Astrocyte (in vitro differentiated cells and primary cell): ENCODE measurements at regions not wholly inside any gene's neighbourhood (a gene's known extent, or its start where the extent isn't known, plus 50 kb on each side); places are given as distances from the start of the nearest gene placed in this dataset.

Experiments used
- DNase-seq: peaks from one replicate; pipeline ENCODE4 v3.0.0-alpha.2; 2010; ENCODE audit warnings: low read depth
- FAIRE-seq: peaks from 2 replicates; lab custom pipeline; 2011; peaks lifted over from hg19 to GRCh38; lab: Jason Lieb, UNC
- H2AFZ ChIP-seq: 2 replicates; pipeline ENCODE4 v1.6.0; 2012; ENCODE audit warnings: low read depth, low read length, inconsistent platforms
- H3K27ac ChIP-seq: 2 replicates; pipeline ENCODE4 v1.5.1; 2011; ENCODE audit warnings: low read depth, low read length, inconsistent platforms
- H3K27me3 ChIP-seq: 2 replicates; pipeline ENCODE4 v1.6.0; 2011; ENCODE audit warnings: low read length, inconsistent platforms; ENCODE audit not compliant: insufficient read depth
- H3K36me3 ChIP-seq: 2 replicates; pipeline ENCODE4 v1.5.1; 2011; ENCODE audit warnings: low read length, inconsistent platforms; ENCODE audit not compliant: insufficient read depth
- H3K4me1 ChIP-seq: 2 replicates; pipeline ENCODE4 v1.5.1; 2011; ENCODE audit warnings: low read length, inconsistent platforms; ENCODE audit not compliant: insufficient read depth
- H3K4me2 ChIP-seq: 2 replicates; pipeline ENCODE4 v1.6.0; 2012; ENCODE audit warnings: low read length, inconsistent platforms
- H3K4me3 ChIP-seq: 2 replicates; pipeline ENCODE4 v1.5.1; 2011; ENCODE audit warnings: low read depth, mild to moderate bottlenecking, low read length, inconsistent platforms; ENCODE audit not compliant: insufficient read depth
- H3K79me2 ChIP-seq: 2 replicates; pipeline ENCODE4 v1.6.0; 2012; ENCODE audit warnings: mild to moderate bottlenecking, low read length, inconsistent platforms; ENCODE audit not compliant: insufficient read depth
- H3K9ac ChIP-seq: 2 replicates; pipeline ENCODE4 v1.6.0; 2012; ENCODE audit warnings: mild to moderate bottlenecking, low read length, inconsistent platforms
- H3K9me3 ChIP-seq: 2 replicates; pipeline ENCODE4 v1.5.1; 2012; ENCODE audit warnings: low read depth, mild to moderate bottlenecking, low read length, inconsistent platforms; ENCODE audit not compliant: insufficient read depth
- H4K20me1 ChIP-seq: 2 replicates; pipeline ENCODE4 v1.6.0; 2012; ENCODE audit warnings: low read length, inconsistent platforms; ENCODE audit not compliant: insufficient read depth
- H3K27ac Mint-ChIP-seq: one replicate; pipeline ENCODE4 v1.8.0; 2021; ENCODE audit warnings: mild to moderate bottlenecking, mixed read lengths; ENCODE audit not compliant: unreplicated experiment
- H3K27me3 Mint-ChIP-seq: one replicate; pipeline ENCODE4 v1.8.0; 2021; ENCODE audit warnings: low read depth, mixed read lengths; ENCODE audit not compliant: unreplicated experiment
- H3K36me3 Mint-ChIP-seq: one replicate; pipeline ENCODE4 v1.8.0; 2021; ENCODE audit warnings: low read depth, mixed read lengths; ENCODE audit not compliant: unreplicated experiment
- H3K4me1 Mint-ChIP-seq: one replicate; pipeline ENCODE4 v1.8.0; 2021; ENCODE audit warnings: low read depth, mixed read lengths; ENCODE audit not compliant: unreplicated experiment
- H3K4me3 Mint-ChIP-seq: one replicate; pipeline ENCODE4 v1.8.0; 2021; ENCODE audit warnings: mild to moderate bottlenecking, moderate library complexity, mixed read lengths; ENCODE audit not compliant: unreplicated experiment
- H3K9me3 Mint-ChIP-seq: one replicate; pipeline ENCODE4 v1.8.0; 2021; ENCODE audit warnings: mild to moderate bottlenecking, mixed read lengths; ENCODE audit not compliant: unreplicated experiment
- EZH2 ChIP-seq: IDR thresholded peaks from 2 replicates; pipeline ENCODE4 v1.6.1; 2012; ENCODE audit warnings: mild to moderate bottlenecking, low read length, inconsistent platforms; ENCODE audit not compliant: insufficient read depth
- TF ChIP-seq, protein P1 (sequence below): IDR thresholded peaks from 2 replicates; pipeline ENCODE4 v1.5.1; 2011; ENCODE audit warnings: low read depth, mild to moderate bottlenecking, inconsistent platforms, low read length, moderate library complexity; ENCODE audit not compliant: insufficient read depth

DNA sequence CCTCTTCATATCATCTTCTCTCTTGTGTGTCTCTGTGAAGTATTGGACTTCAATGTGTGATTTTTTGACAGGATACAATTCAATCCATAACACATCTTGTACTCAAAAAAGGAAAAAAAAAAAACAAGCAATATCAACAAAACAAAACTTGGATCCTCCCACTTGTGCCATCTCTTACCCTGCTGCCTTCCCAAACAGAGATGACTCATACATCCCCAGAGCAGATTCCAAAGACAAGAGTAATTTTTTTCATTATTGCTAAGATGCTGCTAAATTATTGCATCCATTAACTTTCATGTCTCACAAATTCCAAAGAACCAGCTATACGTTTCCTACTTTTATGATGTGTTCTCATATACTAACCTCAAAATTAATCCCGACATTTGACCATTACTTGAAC is 479.2 kb downstream of the GBA3 start:
- H3K36me3 Mint-ChIP-seq, result no peaks in the 10 kb centered on the region
- H3K9ac ChIP-seq, result no peak overlapping the region
- peak; percentile 14 for DNase-seq
- H3K9me3 ChIP-seq, result no peaks in the 10 kb centered on the region
- H3K79me2 ChIP-seq, result no peaks in the 10 kb centered on the region
- no peak overlapping the region for H2AFZ ChIP-seq
- peaks cover 6% of the 10 kb centered on the region for H3K9me3 Mint-ChIP-seq
- H4K20me1 ChIP-seq, result no peaks in the 10 kb centered on the region
- no peak overlapping the region for H3K27ac ChIP-seq
- peaks cover 13% of the 10 kb centered on the region for H3K4me1 Mint-ChIP-seq
- no peak overlapping the region for H3K4me3 Mint-ChIP-seq
- FAIRE-seq, result no peak
- H3K27ac Mint-ChIP-seq, result no peak overlapping the region
- H3K4me3 ChIP-seq, result no peak overlapping the region
- H3K27me3 Mint-ChIP-seq, result no peaks in the 10 kb centered on the region
- TF ChIP-seq, protein P1, sequence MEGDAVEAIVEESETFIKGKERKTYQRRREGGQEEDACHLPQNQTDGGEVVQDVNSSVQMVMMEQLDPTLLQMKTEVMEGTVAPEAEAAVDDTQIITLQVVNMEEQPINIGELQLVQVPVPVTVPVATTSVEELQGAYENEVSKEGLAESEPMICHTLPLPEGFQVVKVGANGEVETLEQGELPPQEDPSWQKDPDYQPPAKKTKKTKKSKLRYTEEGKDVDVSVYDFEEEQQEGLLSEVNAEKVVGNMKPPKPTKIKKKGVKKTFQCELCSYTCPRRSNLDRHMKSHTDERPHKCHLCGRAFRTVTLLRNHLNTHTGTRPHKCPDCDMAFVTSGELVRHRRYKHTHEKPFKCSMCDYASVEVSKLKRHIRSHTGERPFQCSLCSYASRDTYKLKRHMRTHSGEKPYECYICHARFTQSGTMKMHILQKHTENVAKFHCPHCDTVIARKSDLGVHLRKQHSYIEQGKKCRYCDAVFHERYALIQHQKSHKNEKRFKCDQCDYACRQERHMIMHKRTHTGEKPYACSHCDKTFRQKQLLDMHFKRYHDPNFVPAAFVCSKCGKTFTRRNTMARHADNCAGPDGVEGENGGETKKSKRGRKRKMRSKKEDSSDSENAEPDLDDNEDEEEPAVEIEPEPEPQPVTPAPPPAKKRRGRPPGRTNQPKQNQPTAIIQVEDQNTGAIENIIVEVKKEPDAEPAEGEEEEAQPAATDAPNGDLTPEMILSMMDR, result no peak
- no peak for TF ChIP-seq EZH2
- H3K4me1 ChIP-seq, result no peaks in the 10 kb centered on the region
- H3K4me2 ChIP-seq, result no peak overlapping the region
- H3K27me3 ChIP-seq, result no peaks in the 10 kb centered on the region
- no peaks in the 10 kb centered on the region for H3K36me3 ChIP-seq

DNA sequence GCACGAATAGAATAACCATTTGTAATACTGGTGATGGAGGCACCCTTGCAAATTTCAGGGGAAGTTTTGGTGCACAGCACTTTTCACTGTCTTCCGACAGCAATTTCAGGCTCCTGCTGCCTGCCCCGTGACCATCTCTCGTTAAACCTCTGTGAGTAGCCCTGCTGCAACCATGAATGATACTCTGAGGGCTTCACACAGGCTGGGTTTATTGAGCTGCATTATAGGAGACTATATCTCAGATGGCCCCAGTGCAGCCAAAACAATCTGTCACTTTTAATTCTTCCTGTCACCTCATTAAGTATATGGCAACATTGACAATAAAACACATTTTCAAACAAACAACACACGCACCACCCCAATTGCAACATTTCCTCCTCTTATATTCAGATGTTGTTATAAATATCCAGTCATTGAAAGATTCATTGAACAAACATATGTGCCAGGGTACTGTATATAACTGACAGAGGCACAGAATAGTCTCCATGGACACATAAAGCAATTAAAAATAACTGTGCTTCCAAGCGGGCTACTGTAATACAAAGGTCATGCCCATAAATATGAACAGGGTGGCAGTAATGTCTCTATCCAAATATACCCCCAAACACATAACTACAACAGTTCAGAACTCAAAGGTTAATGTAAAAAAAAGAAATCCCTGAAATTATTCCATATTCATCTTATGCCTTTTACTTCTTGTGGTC is 477.0 kb downstream of the GBA3 start:
- Histone ChIP-seq H3K27me3 (no peaks in the 10 kb centered on the region), H3K4me1 (no peaks in the 10 kb centered on the region), H3K9ac (no peak overlapping the region), H3K4me3 (no peak overlapping the region), H3K27ac (no peak overlapping the region), H3K9me3 (no peaks in the 10 kb centered on the region), H4K20me1 (no peaks in the 10 kb centered on the region), H3K36me3 (no peaks in the 10 kb centered on the region), H3K79me2 (no peaks in the 10 kb centered on the region), H3K4me2 (no peak overlapping the region), H2AFZ (no peak overlapping the region)
- DNase-seq, result no peak
- H3K36me3 Mint-ChIP-seq, result no peaks in the 10 kb centered on the region
- FAIRE-seq, result no peak
- TF ChIP-seq EZH2, result no peak
- TF ChIP-seq, protein P1, result no peak
- no peak overlapping the region for H3K27ac Mint-ChIP-seq
- peaks cover 16% of the 10 kb centered on the region for H3K4me1 Mint-ChIP-seq
- H3K27me3 Mint-ChIP-seq, result no peaks in the 10 kb centered on the region
- no peak overlapping the region for H3K4me3 Mint-ChIP-seq
- H3K9me3 Mint-ChIP-seq, result peaks cover 3% of the 10 kb centered on the region

DNA sequence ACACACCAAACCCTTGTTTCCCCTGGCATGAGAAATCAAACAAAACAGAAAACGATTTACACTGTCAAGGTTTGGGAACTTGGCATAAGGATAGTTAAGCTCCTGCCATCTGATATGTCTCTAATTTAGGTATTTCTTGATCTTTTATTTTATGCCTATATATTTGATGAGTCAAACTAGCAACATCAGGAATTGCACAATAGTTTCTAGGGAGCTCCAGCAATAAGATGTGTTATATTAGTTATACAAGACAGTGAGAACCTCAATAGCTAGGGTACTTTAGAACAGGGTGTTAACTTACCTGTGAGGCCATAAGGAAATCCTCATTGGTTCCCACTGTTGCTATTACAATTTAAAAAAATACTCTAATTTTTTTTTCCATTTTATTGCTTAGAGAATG is 474.2 kb downstream of the GBA3 start:
- Mint-ChIP-seq H3K27me3 (no peaks in the 10 kb centered on the region), H3K36me3 (no peaks in the 10 kb centered on the region), H3K4me3 (no peak overlapping the region), H3K9me3 (no peaks in the 10 kb centered on the region), H3K4me1 (peaks cover 14% of the 10 kb centered on the region), H3K27ac (no peak overlapping the region)
- H3K36me3 ChIP-seq, result no peaks in the 10 kb centered on the region
- TF ChIP-seq, protein P1, result no peak
- TF ChIP-seq EZH2, result no peak
- DNase-seq (no peak), FAIRE-seq (no peak)
- no peaks in the 10 kb centered on the region for H3K79me2 ChIP-seq
- H3K4me1 ChIP-seq, result no peaks in the 10 kb centered on the region
- H2AFZ ChIP-seq, result no peak overlapping the region
- no peak overlapping the region for H3K27ac ChIP-seq
- no peaks in the 10 kb centered on the region for H3K9me3 ChIP-seq
- no peaks in the 10 kb centered on the region for H4K20me1 ChIP-seq
- H3K4me2 ChIP-seq, result no peak overlapping the region
- H3K9ac ChIP-seq, result no peak overlapping the region
- H3K4me3 ChIP-seq, result no peak overlapping the region
- H3K27me3 ChIP-seq, result no peaks in the 10 kb centered on the region
